GM23338 (cell line): ENCODE measurements at regions not wholly inside any gene's neighbourhood (a gene's known extent, or its start where the extent isn't known, plus 50 kb on each side); places are given as distances from the start of the nearest gene placed in this dataset.

Experiments
- CREB1 ChIP-seq: fragments of 250-450 bp; sonication (Bioruptor Pico); IDR thresholded peaks from 2 replicates; pipeline ENCODE4 v1.5.0; 2020; ENCODE audit warnings: low read depth, mild to moderate bottlenecking, moderate library complexity
- CTCF ChIP-seq, 2 experiments: fragments of 200-600 bp in 1 of 2; sonication (generic) in 1 of 2; conservative IDR thresholded peaks; 2 replicates each; pipeline versions ENCODE4 v1.5.1 to v1.6.1; 2016 to 2017; ENCODE audit warnings: antibody characterized with exemption in 2 of 2, low read depth in 2 of 2, mild to moderate bottlenecking in 2 of 2, moderate library complexity in 1 of 2
- EZH2 ChIP-seq: fragments of 200-600 bp; sonication (generic); IDR thresholded peaks from one replicate; pipeline ENCODE4 v1.8.0; 2017; ENCODE audit warnings: antibody characterized with exemption, mild to moderate bottlenecking, low read depth; ENCODE audit not compliant: unreplicated experiment
- EZH2phosphoT487 ChIP-seq: fragments of 200-600 bp; sonication (generic); IDR thresholded peaks from one replicate; pipeline ENCODE4 v1.8.1; 2018; ENCODE audit warnings: antibody characterized with exemption; ENCODE audit not compliant: unreplicated experiment
- JUNB ChIP-seq: IDR thresholded peaks from one replicate; pipeline ENCODE4 v1.6.1; 2016; ENCODE audit warnings: antibody characterized with exemption; ENCODE audit not compliant: unreplicated experiment
- NANOG ChIP-seq: IDR thresholded peaks from 2 replicates; pipeline ENCODE4 v1.6.1; 2016; ENCODE audit warnings: antibody characterized with exemption, borderline replicate concordance
- POLR2AphosphoS5 ChIP-seq: IDR thresholded peaks from 2 replicates; pipeline ENCODE4 v1.6.1; 2016; ENCODE audit warnings: antibody characterized with exemption, low read depth
- REST ChIP-seq: IDR thresholded peaks from one replicate; pipeline ENCODE4 v1.6.1; 2018; ENCODE audit warnings: antibody characterized with exemption; ENCODE audit not compliant: unreplicated experiment

- TF ChIP-seq CTCF (conservative IDR thresholded peaks at IDR 0.05; ENCODE audit: low read depth in 2 of 2) (no peak), EZH2phosphoT487 (no peak), POLR2AphosphoS5 (no peak), CREB1 (CRISPR knock-in tag) (no peak), EZH2 (no peak), REST (no peak), JUNB (no peak), NANOG (no peak)
These were observed 240.3 kb downstream of the TPBG start for GRCh38 chr6:82603871-82604270.
